ENCODE measurements at regions not wholly inside any gene's neighbourhood (a gene's known extent, or its start where the extent isn't known, plus 50 kb on each side); places are given as distances from the start of the nearest gene placed in this dataset.

DNA sequence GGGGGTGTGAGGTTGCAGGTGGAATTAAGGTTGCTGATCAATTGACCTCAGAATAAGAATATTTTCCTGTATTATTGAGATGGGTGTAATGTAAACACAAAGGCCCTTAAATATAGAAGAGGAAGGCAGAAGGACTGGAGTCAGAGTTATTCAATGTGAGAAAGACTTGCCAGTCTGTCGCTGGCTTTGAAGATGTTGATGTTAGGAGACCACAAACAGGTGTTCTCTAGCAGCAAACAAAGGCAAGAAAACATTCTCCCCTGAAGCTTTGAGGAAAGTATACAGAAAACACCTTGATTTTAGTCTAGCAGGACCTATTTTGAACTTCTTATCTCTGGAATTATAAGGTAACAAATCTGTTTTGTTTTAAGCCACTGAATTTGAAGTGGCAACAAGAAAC lies 138.9 kb upstream of the PTPRK start (continued):
- TF ChIP-seq POLR2AphosphoS5 (IDR thresholded peaks at IDR 0.05; ENCODE audit: low read depth): no peak

DNA sequence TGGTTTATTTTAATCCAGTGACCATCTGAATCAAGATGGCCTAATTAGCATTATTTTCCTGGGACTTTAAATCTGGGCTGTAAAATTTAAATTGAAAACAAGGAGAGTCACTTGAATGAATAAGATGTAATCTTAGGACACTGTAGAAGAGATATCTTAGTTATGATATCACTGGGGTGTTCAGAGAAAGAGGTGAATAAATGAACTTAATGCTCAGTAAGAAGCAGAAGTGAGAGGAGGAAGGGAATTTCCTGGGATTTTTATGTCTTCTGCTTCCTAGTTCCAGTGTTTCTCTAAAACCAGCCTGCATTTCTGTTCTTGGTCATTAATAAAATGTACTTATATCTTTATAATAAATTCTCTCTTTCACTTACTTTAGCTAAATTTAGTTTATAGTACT lies 136.8 kb upstream of the PTPRK start:
- Histone ChIP-seq H3K4me3 (no peak overlapping the region), H2AFZ (no peak overlapping the region), H3K4me1 (ENCODE audit: insufficient read depth) (no peaks in the 10 kb centered on the region), H3K36me3 (ENCODE audit: insufficient read depth) (no peaks in the 10 kb centered on the region), H3F3A (replicated peaks; ENCODE audit: low read depth) (no peaks in the 10 kb centered on the region), H3K27ac (ENCODE audit: low read depth) (no peak overlapping the region), H3K79me2 (replicated peaks; ENCODE audit: insufficient read depth) (no peaks in the 10 kb centered on the region), H3K9me2 (ENCODE audit: insufficient read depth) (no peaks in the 10 kb centered on the region), H3K27me3 (ENCODE audit: insufficient read depth) (no peaks in the 10 kb centered on the region), H3K4me2 (no peak overlapping the region), H4K20me1 (replicated peaks; ENCODE audit: insufficient read depth) (no peaks in the 10 kb centered on the region)
- Mint-ChIP-seq H3K27ac (no peak overlapping the region), H3K9me3 (no peaks in the 10 kb centered on the region; the same call in 2 of the 3 replicates), H3K36me3 (ENCODE audit: low read depth) (no peaks in the 10 kb centered on the region), H3K4me3 (no peak overlapping the region), H3K27me3 (ENCODE audit: insufficient read depth, low read depth, poor library complexity) (no peaks in the 10 kb centered on the region), H3K4me1 (no peaks in the 10 kb centered on the region)
- TF ChIP-seq, protein P1, sequence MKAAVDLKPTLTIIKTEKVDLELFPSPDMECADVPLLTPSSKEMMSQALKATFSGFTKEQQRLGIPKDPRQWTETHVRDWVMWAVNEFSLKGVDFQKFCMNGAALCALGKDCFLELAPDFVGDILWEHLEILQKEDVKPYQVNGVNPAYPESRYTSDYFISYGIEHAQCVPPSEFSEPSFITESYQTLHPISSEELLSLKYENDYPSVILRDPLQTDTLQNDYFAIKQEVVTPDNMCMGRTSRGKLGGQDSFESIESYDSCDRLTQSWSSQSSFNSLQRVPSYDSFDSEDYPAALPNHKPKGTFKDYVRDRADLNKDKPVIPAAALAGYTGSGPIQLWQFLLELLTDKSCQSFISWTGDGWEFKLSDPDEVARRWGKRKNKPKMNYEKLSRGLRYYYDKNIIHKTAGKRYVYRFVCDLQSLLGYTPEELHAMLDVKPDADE (IDR thresholded peaks at IDR 0.05): no peak
- TF ChIP-seq STAT1 (IDR thresholded peaks at IDR 0.05; ENCODE audit: unreplicated experiment) (no peak), JUNB (IDR thresholded peaks at IDR 0.05; ENCODE audit: unreplicated experiment) (no peak), EZH2 (IDR thresholded peaks at IDR 0.05; ENCODE audit: low read depth, unreplicated experiment) (no peak), EZH2phosphoT487 (IDR thresholded peaks at IDR 0.05; ENCODE audit: unreplicated experiment) (no peak), REST (IDR thresholded peaks at IDR 0.05; ENCODE audit: unreplicated experiment) (no peak), ZNF114 (CRISPR knock-in tag; IDR thresholded peaks at IDR 0.05) (no peak), POLR2AphosphoS5 (IDR thresholded peaks at IDR 0.05; ENCODE audit: low read depth) (no peak), ZNF331 (CRISPR knock-in tag; IDR thresholded peaks at IDR 0.05; ENCODE audit: low read depth) (no peak), CREB1 (CRISPR knock-in tag; IDR thresholded peaks at IDR 0.05; ENCODE audit: low read depth) (no peak), CTCF (conservative IDR thresholded peaks at IDR 0.05; ENCODE audit: low read depth in 2 of 2) (no peak), NANOG (IDR thresholded peaks at IDR 0.05; ENCODE audit: borderline replicate concordance) (no peak)
- TF ChIP-seq, protein P2, sequence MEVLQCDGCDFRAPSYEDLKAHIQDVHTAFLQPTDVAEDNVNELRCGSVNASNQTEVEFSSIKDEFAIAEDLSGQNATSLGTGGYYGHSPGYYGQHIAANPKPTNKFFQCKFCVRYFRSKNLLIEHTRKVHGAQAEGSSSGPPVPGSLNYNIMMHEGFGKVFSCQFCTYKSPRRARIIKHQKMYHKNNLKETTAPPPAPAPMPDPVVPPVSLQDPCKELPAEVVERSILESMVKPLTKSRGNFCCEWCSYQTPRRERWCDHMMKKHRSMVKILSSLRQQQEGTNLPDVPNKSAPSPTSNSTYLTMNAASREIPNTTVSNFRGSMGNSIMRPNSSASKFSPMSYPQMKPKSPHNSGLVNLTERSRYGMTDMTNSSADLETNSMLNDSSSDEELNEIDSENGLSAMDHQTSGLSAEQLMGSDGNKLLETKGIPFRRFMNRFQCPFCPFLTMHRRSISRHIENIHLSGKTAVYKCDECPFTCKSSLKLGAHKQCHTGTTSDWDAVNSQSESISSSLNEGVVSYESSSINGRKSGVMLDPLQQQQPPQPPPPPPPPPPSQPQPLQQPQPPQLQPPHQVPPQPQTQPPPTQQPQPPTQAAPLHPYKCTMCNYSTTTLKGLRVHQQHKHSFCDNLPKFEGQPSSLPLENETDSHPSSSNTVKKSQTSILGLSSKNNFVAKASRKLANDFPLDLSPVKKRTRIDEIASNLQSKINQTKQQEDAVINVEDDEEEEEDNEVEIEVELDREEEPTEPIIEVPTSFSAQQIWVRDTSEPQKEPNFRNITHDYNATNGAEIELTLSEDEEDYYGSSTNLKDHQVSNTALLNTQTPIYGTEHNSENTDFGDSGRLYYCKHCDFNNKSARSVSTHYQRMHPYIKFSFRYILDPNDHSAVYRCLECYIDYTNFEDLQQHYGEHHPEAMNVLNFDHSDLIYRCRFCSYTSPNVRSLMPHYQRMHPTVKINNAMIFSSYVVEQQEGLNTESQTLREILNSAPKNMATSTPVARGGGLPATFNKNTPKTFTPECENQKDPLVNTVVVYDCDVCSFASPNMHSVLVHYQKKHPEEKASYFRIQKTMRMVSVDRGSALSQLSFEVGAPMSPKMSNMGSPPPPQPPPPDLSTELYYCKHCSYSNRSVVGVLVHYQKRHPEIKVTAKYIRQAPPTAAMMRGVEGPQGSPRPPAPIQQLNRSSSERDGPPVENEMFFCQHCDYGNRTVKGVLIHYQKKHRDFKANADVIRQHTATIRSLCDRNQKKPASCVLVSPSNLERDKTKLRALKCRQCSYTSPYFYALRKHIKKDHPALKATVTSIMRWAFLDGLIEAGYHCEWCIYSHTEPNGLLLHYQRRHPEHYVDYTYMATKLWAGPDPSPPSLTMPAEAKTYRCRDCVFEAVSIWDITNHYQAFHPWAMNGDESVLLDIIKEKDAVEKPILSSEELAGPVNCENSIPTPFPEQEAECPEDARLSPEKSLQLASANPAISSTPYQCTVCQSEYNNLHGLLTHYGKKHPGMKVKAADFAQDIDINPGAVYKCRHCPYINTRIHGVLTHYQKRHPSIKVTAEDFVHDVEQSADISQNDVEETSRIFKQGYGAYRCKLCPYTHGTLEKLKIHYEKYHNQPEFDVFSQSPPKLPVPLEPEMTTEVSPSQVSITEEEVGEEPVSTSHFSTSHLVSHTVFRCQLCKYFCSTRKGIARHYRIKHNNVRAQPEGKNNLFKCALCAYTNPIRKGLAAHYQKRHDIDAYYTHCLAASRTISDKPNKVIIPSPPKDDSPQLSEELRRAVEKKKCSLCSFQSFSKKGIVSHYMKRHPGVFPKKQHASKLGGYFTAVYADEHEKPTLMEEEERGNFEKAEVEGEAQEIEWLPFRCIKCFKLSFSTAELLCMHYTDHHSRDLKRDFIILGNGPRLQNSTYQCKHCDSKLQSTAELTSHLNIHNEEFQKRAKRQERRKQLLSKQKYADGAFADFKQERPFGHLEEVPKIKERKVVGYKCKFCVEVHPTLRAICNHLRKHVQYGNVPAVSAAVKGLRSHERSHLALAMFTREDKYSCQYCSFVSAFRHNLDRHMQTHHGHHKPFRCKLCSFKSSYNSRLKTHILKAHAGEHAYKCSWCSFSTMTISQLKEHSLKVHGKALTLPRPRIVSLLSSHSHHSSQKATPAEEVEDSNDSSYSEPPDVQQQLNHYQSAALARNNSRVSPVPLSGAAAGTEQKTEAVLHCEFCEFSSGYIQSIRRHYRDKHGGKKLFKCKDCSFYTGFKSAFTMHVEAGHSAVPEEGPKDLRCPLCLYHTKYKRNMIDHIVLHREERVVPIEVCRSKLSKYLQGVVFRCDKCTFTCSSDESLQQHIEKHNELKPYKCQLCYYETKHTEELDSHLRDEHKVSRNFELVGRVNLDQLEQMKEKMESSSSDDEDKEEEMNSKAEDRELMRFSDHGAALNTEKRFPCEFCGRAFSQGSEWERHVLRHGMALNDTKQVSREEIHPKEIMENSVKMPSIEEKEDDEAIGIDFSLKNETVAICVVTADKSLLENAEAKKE (CRISPR knock-in tag; IDR thresholded peaks at IDR 0.05): no peak
- DNase-seq (ENCODE audit: low spot score) (no peak), ATAC-seq (no peak)

All from GM23338 (cell line).